Testis (tissue), 2 donors: ENCODE measurements at regions not wholly inside any gene's neighbourhood (a gene's known extent, or its start where the extent isn't known, plus 50 kb on each side); places are given as distances from the start of the nearest gene placed in this dataset.

Experiments
- CTCF ChIP-seq, 3 experiments: fragments of 450-650 bp in 2 of 3; fragments of 200-600 bp in 1 of 3; sonication (generic) in 1 of 3; IDR thresholded peaks; one replicate each; pipeline ENCODE4 v1.5.1; 2016 to 2019; ENCODE audit warnings: antibody characterized with exemption in 3 of 3, mild to moderate bottlenecking in 2 of 3, moderate library complexity in 1 of 3
- POLR2A ChIP-seq: fragments of 450-650 bp; IDR thresholded peaks from one replicate; pipeline ENCODE4 v1.6.1; 2017; ENCODE audit warnings: antibody characterized with exemption, mild to moderate bottlenecking, moderate library complexity

GRCh38 chr2:8033546-8034096 is 648.2 kb upstream of the ID2 start:
- TF ChIP-seq CTCF (IDR thresholded peaks at IDR 0.05) (no peak), POLR2A (no peak)
